ENCODE measurements at regions not wholly inside any gene's neighbourhood (a gene's known extent, or its start where the extent isn't known, plus 50 kb on each side); places are given as distances from the start of the nearest gene placed in this dataset.

DNA sequence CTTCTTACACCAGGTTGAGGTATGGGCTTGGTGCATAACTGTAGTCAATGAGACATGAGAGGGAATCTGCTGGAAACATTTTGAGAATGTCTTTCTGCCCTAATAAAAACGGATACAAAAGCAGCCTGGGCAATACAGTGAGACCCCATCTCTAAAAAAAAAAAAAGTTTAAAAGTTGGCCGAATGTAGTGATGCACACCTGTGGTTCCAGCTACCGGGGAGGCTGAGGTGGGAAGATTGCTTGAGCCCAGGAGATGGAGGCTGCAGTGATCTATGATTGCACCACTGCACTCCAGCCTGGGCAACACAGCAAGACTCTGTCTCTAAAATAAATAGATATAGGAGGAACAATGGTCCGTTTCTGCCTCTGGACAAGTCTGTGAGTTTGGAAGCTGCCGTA lies 81.5 kb upstream of the FAM171A1 start:
- H3K27me3 ChIP-seq (ENCODE audit: insufficient read depth): no peaks in the 10 kb centered on the region; the same call in 1 of the 2 replicates
- no peak overlapping the region for H3K9ac ChIP-seq
- ChIA-PET CTCF (interaction anchor here (1.0 to 1.2 kb wide), 3 partner anchors 13 to 25 kb away, joined by 3 to 4 read pairs (median 3); no protein-coding TSS in a partner anchor), POLR2A (no interaction called here)
- H3F3A ChIP-seq (replicated peaks; ENCODE audit: insufficient read depth): no peaks in the 10 kb centered on the region
- H3K9me2 ChIP-seq: no peaks in the 10 kb centered on the region
- no peak overlapping the region for H3K4me2 ChIP-seq
- H3K36me3 ChIP-seq (replicated peaks in 1 of 2; ENCODE audit: control insufficient read depth in 1 of 2, insufficient read depth in 2 of 2, low read length in 1 of 2): no peaks in the 10 kb centered on the region
- H3K79me2 ChIP-seq (ENCODE audit: insufficient read depth): no peaks in the 10 kb centered on the region
- H3K4me3 ChIP-seq (ENCODE audit: low read depth in 2 of 2, low read length in 1 of 2): no peak overlapping the region
- TF ChIP-seq GATA2 (CRISPR knock-in tag; IDR thresholded peaks at IDR 0.05): no peak
- H4K20me1 ChIP-seq (ENCODE audit: insufficient read depth): no peaks in the 10 kb centered on the region
- 19% methylated on average over 5 of the region's 5 CpGs for WGBS (ENCODE audit: low lambda C conversion rate)
- no peak overlapping the region for H3K27ac ChIP-seq (ENCODE audit: low read depth in 2 of 2, low read length in 1 of 2)
- no peaks in the 10 kb centered on the region for H3K9me3 ChIP-seq
- no peaks in the 10 kb centered on the region for H3K4me1 ChIP-seq (ENCODE audit: control insufficient read depth in 1 of 2, insufficient read depth in 2 of 2, low read depth in 1 of 2, low read length in 1 of 2)
- no peak for DNase-seq
- H2AFZ ChIP-seq (ENCODE audit: low read depth): no peak overlapping the region

DNA sequence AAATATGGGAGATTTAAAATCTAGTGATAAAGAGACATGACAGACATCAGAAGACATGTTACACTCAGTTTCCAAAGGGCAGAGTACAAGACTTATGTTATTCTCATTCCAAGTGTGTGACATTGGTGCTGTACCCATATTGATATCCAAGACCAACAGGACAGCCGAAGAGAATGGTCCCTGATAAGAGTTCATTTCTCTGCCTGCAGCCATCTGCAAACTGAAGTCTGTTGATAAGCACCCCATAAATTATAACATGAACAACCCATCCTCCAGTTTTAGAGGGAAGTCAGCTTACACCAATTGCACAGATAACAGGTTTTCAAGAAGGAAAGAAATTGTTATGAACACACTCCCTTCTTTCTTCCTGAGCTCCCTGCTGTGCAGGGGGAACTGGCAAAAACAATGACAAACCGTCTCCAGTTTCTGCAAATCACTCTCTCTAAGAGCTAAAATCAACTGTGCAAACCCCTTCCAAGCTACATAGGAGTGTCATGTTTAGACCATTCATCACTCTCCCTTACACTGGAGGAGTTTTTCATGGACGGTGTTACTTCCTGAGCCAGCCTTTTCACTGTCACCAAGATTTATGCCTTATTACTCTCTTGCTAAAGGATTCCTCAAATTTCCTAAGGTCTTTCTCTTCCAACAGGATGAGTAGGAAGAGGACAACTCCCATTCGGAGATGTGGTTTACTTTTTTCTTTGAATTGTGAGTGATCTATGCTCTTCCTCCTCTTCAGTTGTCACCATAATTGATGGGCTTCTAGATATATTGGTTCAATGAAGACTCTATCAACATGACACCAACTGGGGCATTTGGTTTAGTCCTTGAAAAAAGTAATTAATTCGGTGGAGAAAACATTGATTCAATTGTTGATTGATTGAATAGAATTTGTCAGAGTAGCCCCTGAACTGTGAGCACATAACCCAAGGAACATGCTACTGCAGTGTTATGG lies 80.3 kb upstream of the FAM171A1 start:
- Histone ChIP-seq H3K4me1 (ENCODE audit: control insufficient read depth in 1 of 2, insufficient read depth in 2 of 2, low read depth in 1 of 2, low read length in 1 of 2) (no peaks in the 10 kb centered on the region), H3K9ac (no peak overlapping the region), H3F3A (replicated peaks; ENCODE audit: insufficient read depth) (no peaks in the 10 kb centered on the region), H3K79me2 (ENCODE audit: insufficient read depth) (no peaks in the 10 kb centered on the region), H3K27me3 (ENCODE audit: insufficient read depth) (no peaks in the 10 kb centered on the region; the same call in 1 of the 2 replicates), H3K4me3 (ENCODE audit: low read depth in 2 of 2, low read length in 1 of 2) (no peak overlapping the region), H4K20me1 (ENCODE audit: insufficient read depth) (no peaks in the 10 kb centered on the region), H3K9me3 (no peaks in the 10 kb centered on the region), H3K4me2 (no peak overlapping the region), H2AFZ (ENCODE audit: low read depth) (no peak overlapping the region), H3K27ac (ENCODE audit: low read depth in 2 of 2, low read length in 1 of 2) (no peak overlapping the region), H3K9me2 (no peaks in the 10 kb centered on the region), H3K36me3 (replicated peaks in 1 of 2; ENCODE audit: control insufficient read depth in 1 of 2, insufficient read depth in 2 of 2, low read length in 1 of 2) (no peaks in the 10 kb centered on the region)
- ChIA-PET POLR2A (no interaction called here), CTCF (no interaction called here)
- no peak for TF ChIP-seq GATA2 (CRISPR knock-in tag; IDR thresholded peaks at IDR 0.05)
- TF ChIP-seq, protein P1, sequence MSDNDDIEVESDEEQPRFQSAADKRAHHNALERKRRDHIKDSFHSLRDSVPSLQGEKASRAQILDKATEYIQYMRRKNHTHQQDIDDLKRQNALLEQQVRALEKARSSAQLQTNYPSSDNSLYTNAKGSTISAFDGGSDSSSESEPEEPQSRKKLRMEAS (IDR thresholded peaks at IDR 0.05; ENCODE audit: low read depth): no peak
- no peak for DNase-seq
- 19% methylated on average over 5 of the region's 5 CpGs for WGBS (ENCODE audit: low lambda C conversion rate)

DNA sequence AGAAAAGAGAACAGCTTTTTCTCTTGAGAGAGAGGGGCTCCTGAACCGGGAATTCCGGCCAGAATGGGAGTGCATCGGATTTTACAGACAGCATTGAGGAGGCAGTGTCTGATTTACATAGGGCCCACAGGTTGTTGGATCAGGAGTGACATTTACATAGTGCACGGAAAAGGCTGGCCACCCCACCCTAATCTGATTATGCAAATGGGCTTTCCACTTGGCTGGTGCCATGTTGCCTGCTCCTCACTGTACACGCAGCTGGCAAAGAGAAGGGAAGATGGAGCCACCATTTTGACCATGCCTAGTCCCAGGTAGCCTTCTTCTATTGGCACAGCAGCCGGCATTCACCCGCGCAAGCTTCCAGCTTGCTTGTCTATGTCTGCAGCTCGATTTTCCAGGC lies 77.5 kb upstream of the FAM171A1 start:
- Histone ChIP-seq H3K4me1 (ENCODE audit: control insufficient read depth in 1 of 2, insufficient read depth in 2 of 2, low read depth in 1 of 2, low read length in 1 of 2) (no peaks in the 10 kb centered on the region), H3K9ac (no peak overlapping the region), H3K79me2 (ENCODE audit: insufficient read depth) (no peaks in the 10 kb centered on the region), H3F3A (replicated peaks; ENCODE audit: insufficient read depth) (no peaks in the 10 kb centered on the region), H3K9me2 (no peaks in the 10 kb centered on the region), H3K27ac (ENCODE audit: low read depth in 2 of 2, low read length in 1 of 2) (no peak overlapping the region), H4K20me1 (ENCODE audit: insufficient read depth) (no peaks in the 10 kb centered on the region), H3K9me3 (no peaks in the 10 kb centered on the region), H2AFZ (ENCODE audit: low read depth) (no peak overlapping the region), H3K4me3 (ENCODE audit: low read depth in 2 of 2, low read length in 1 of 2) (no peak overlapping the region), H3K4me2 (no peak overlapping the region), H3K36me3 (replicated peaks in 1 of 2; ENCODE audit: control insufficient read depth in 1 of 2, insufficient read depth in 2 of 2, low read length in 1 of 2) (no peaks in the 10 kb centered on the region), H3K27me3 (ENCODE audit: insufficient read depth) (no peaks in the 10 kb centered on the region; the same call in 1 of the 2 replicates)
- POLR2A ChIA-PET: no interaction called here
- CTCF ChIA-PET: interaction anchor here (1.1 to 1.2 kb wide), 2 partner anchors 9 to 20 kb away, joined by 5 to 6 read pairs; no protein-coding TSS in a partner anchor
- DNase-seq: no peak
- TF ChIP-seq SMC3 (IDR thresholded peaks at IDR 0.05; ENCODE audit: low read depth, low read length) (no peak), FOXJ3 (CRISPR knock-in tag; IDR thresholded peaks at IDR 0.05) (no peak), TAF1 (IDR thresholded peaks at IDR 0.05; ENCODE audit: borderline replicate concordance, low read depth, low read length) (no peak)
- TF ChIP-seq, protein P2, sequence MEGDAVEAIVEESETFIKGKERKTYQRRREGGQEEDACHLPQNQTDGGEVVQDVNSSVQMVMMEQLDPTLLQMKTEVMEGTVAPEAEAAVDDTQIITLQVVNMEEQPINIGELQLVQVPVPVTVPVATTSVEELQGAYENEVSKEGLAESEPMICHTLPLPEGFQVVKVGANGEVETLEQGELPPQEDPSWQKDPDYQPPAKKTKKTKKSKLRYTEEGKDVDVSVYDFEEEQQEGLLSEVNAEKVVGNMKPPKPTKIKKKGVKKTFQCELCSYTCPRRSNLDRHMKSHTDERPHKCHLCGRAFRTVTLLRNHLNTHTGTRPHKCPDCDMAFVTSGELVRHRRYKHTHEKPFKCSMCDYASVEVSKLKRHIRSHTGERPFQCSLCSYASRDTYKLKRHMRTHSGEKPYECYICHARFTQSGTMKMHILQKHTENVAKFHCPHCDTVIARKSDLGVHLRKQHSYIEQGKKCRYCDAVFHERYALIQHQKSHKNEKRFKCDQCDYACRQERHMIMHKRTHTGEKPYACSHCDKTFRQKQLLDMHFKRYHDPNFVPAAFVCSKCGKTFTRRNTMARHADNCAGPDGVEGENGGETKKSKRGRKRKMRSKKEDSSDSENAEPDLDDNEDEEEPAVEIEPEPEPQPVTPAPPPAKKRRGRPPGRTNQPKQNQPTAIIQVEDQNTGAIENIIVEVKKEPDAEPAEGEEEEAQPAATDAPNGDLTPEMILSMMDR (IDR thresholded peaks at IDR 0.05): no peak
- TF ChIP-seq, protein P3, sequence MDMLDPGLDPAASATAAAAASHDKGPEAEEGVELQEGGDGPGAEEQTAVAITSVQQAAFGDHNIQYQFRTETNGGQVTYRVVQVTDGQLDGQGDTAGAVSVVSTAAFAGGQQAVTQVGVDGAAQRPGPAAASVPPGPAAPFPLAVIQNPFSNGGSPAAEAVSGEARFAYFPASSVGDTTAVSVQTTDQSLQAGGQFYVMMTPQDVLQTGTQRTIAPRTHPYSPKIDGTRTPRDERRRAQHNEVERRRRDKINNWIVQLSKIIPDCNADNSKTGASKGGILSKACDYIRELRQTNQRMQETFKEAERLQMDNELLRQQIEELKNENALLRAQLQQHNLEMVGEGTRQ (IDR thresholded peaks at IDR 0.05; ENCODE audit: borderline replicate concordance, low read depth, low read length): no peak
- WGBS (ENCODE audit: low lambda C conversion rate): 56% methylated on average over 9 of the region's 9 CpGs

Data from SK-N-SH (cell line).